ENCODE measurements at regions not wholly inside any gene's neighbourhood (a gene's known extent, or its start where the extent isn't known, plus 50 kb on each side); places are given as distances from the start of the nearest gene placed in this dataset.

DNA sequence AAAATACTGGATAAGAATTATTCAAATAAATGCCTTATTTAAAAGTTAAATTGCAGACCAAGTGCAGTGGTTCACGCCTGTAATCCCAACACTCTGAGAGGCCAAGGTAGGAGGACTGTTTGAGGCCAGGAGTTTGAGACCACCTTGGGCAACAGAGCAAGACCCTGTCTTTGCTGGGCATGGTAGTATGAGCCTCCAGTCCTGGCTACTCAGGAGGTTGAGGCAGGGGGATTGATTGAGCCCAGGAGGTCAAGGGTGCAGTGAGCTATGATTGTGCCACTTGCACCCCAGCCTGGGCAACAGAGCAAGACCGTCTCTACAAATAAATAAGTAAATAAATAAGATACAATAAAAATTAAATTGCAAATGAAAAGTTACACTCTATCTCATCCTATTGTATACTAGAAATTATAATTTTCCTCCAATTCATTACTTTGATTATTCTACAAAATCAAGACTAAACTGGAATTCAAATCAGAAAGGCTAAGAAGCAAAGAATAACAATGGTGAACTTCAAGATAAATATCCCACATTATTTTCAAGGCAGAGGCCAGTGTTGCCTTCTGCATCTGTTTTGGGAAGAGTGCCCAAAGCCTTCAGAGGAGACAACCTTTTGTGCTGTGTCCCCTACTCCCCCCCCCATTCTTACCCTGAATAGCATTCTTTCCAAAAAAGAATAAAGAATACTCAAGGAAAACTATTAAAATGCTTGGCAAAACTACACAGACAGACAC is 73.3 kb upstream of the IRF2BP2 start:
- Histone ChIP-seq H3K4me1 (ENCODE audit: insufficient read depth, low read length) (peaks cover 13% of the 10 kb centered on the region; the same call in 1 of the 2 replicates), H3K9ac (ENCODE audit: low read depth, low read length) (0 out of 2 replicates have a peak overlapping the region, but pooled peaks have one; percentile 20), H3K27ac (ENCODE audit: low read length) (peak overlapping the region; percentile 38), H3K9me3 (ENCODE audit: insufficient read depth, low read depth, low read length) (peaks cover 5% of the 10 kb centered on the region; the same call in 1 of the 2 replicates), H3K27me3 (ENCODE audit: insufficient read depth, low read length) (no peaks in the 10 kb centered on the region), H3K4me3 (ENCODE audit: low read length) (no peak overlapping the region), H3K36me3 (ENCODE audit: insufficient read depth, low read depth, low read length) (no peaks in the 10 kb centered on the region)

DNA sequence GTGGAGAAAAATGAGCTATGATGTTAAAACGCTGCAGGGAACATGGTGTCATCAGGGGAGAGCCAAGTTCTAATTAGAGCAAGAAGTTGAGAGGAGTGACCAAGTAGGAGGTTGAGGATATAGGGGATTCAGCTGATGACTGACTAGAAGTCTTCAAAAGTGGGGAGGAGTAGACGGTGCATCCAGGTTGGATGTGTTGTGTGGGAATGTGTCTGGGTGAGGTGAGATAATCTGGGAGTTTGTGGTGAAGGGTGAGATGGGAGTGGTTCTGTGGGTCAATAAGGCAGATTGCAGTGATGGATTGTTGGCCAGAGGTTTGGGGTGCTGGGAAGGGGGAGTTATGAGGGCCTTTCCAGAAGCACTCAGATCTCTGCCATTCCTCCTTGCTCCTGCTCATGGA is 72.0 kb upstream of the IRF2BP2 start:
- peaks cover 5% of the 10 kb centered on the region; the same call in 1 of the 2 replicates for H3K9me3 ChIP-seq (ENCODE audit: insufficient read depth, low read depth, low read length)
- no peaks in the 10 kb centered on the region for H3K27me3 ChIP-seq (ENCODE audit: insufficient read depth, low read length)
- peaks cover 13% of the 10 kb centered on the region; the same call in 1 of the 2 replicates for H3K4me1 ChIP-seq (ENCODE audit: insufficient read depth, low read length)
- no peak overlapping the region for H3K9ac ChIP-seq (ENCODE audit: low read depth, low read length)
- no peak overlapping the region for H3K4me3 ChIP-seq (ENCODE audit: low read length)
- no peaks in the 10 kb centered on the region for H3K36me3 ChIP-seq (ENCODE audit: insufficient read depth, low read depth, low read length)
- no peak overlapping the region for H3K27ac ChIP-seq (ENCODE audit: low read length)

DNA sequence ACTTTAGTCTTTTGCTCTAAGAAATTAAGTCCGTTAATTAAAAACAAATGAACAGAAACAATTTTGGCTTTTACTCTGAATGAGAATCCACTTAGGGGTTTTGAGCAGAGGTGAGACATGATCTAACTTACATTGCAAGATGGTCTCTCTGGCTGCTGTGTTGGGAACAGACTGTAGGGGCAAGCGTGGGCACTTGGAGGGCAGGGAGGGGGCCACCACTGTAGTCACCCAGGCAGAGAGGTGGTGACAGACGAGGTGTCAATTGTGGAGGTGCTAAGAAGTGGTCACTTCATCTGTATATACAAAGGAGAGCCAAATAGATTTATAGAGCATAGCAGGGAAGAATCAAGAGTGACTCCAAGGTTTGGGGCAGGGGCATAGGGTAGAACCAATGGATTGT is 71.1 kb upstream of the IRF2BP2 start:
- no peak overlapping the region for H3K27ac ChIP-seq (ENCODE audit: low read length)
- peaks cover 13% of the 10 kb centered on the region; the same call in 1 of the 2 replicates for H3K4me1 ChIP-seq (ENCODE audit: insufficient read depth, low read length)
- H3K36me3 ChIP-seq (ENCODE audit: insufficient read depth, low read depth, low read length), result no peaks in the 10 kb centered on the region
- H3K27me3 ChIP-seq (ENCODE audit: insufficient read depth, low read length), result no peaks in the 10 kb centered on the region
- H3K9ac ChIP-seq (ENCODE audit: low read depth, low read length), result no peak overlapping the region
- H3K4me3 ChIP-seq (ENCODE audit: low read length), result no peak overlapping the region
- H3K9me3 ChIP-seq (ENCODE audit: insufficient read depth, low read depth, low read length), result peaks cover 5% of the 10 kb centered on the region; the same call in 1 of the 2 replicates

DNA sequence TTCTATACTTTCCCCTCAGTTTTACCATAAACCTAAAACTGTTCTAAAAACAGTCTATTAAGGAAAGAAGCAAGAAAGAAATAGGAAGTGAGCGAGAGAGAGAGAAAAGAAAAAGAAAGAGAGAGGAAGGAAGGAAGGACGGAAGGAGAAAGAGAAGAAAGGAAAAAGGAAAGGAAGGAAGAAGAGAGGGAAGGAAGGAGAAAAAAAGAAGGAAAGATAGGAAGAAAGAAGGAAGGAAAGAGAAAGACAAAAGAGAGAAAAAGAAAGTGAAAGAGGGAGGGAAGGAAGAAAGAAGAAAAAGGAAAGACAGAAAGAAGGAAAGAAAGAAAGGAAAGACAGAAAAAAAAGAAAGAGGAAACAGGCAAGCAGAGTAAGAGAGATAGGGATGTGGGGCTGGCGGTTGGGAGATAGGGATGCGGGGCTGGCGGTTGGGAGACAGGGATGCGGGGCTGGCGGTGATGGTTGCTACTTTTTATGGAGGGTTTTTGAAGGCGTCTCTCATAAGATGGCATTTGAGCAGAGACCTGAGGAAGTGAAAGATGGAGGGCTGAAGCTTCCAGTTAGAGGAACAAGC is 70.4 kb upstream of the IRF2BP2 start:
- H3K4me3 ChIP-seq (ENCODE audit: low read length), result no peak overlapping the region
- no peak overlapping the region for H3K9ac ChIP-seq (ENCODE audit: low read depth, low read length)
- H3K9me3 ChIP-seq (ENCODE audit: insufficient read depth, low read depth, low read length), result peaks cover 3% of the 10 kb centered on the region; the same call in 1 of the 2 replicates
- no peak overlapping the region for H3K27ac ChIP-seq (ENCODE audit: low read length)
- H3K36me3 ChIP-seq (ENCODE audit: insufficient read depth, low read depth, low read length), result no peaks in the 10 kb centered on the region
- peaks cover 13% of the 10 kb centered on the region; the same call in 1 of the 2 replicates for H3K4me1 ChIP-seq (ENCODE audit: insufficient read depth, low read length)
- H3K27me3 ChIP-seq (ENCODE audit: insufficient read depth, low read length), result no peaks in the 10 kb centered on the region

DNA sequence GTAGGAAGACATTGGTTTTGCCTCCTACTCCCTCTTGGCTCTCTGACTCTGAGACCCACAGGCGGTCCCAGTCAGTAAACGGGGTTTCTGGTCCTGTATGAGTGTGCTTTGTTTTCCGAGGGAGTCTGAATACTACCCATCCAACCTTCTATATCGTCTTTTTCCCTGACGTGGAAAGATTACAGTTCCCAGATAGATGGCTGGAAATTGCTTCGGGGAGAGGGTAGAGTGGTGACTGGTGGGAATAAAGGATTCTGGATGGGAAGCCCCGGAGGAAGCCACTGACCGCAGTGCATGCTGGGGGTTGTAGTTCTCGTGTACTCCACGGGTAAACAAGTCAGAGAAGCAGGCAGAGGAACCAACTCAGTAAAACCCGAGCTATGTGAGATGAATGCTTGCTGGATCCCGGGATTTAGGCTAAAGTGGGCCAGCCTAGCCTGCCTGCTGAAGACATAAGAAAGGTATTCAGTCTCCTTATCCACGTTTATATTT is 66.2 kb upstream of the IRF2BP2 start:
- peak overlapping the region; percentile 40; the same call in 1 of the 2 replicates for H3K9ac ChIP-seq (ENCODE audit: low read depth, low read length)

DNA sequence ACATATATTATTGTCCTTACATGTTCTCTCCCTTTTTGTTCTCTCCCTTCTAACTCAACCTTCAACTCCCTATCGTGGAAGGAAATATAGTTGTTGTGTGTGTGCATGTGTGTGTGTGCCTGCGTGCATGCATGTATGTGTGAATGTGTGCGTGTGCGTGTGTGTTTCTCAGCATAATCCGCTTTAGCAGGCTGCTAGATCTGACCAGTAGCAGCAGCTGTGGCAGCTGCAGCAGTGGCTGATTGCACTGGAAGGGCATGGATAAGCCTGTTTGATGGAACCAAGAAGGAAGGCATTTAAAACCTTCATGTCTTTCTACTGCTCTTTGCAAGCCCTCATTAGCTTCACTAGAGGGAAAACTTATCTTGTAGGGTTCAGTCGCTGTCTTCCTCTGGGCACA is 65.6 kb upstream of the IRF2BP2 start:
- Histone ChIP-seq H3K4me1 (ENCODE audit: insufficient read depth, low read length) (no peaks in the 10 kb centered on the region), H3K27me3 (ENCODE audit: insufficient read depth, low read length) (no peaks in the 10 kb centered on the region), H3K27ac (ENCODE audit: low read length) (no peak overlapping the region), H3K9me3 (ENCODE audit: insufficient read depth, low read depth, low read length) (no peaks in the 10 kb centered on the region), H3K36me3 (ENCODE audit: insufficient read depth, low read depth, low read length) (no peaks in the 10 kb centered on the region), H3K9ac (ENCODE audit: low read depth, low read length) (no peak overlapping the region), H3K4me3 (ENCODE audit: low read length) (peak overlapping the region; percentile 59; the same call in 1 of the 2 replicates)

More for the DNA sequence above, 66.2 kb upstream of the IRF2BP2 start:
- H3K27me3 ChIP-seq (ENCODE audit: insufficient read depth, low read length), result no peaks in the 10 kb centered on the region
- H3K4me3 ChIP-seq (ENCODE audit: low read length), result peak overlapping the region; percentile 59; the same call in 1 of the 2 replicates
- no peaks in the 10 kb centered on the region for H3K4me1 ChIP-seq (ENCODE audit: insufficient read depth, low read length)
- no peaks in the 10 kb centered on the region for H3K9me3 ChIP-seq (ENCODE audit: insufficient read depth, low read depth, low read length)
- H3K27ac ChIP-seq (ENCODE audit: low read length), result no peak overlapping the region
- H3K36me3 ChIP-seq (ENCODE audit: insufficient read depth, low read depth, low read length), result no peaks in the 10 kb centered on the region

DNA sequence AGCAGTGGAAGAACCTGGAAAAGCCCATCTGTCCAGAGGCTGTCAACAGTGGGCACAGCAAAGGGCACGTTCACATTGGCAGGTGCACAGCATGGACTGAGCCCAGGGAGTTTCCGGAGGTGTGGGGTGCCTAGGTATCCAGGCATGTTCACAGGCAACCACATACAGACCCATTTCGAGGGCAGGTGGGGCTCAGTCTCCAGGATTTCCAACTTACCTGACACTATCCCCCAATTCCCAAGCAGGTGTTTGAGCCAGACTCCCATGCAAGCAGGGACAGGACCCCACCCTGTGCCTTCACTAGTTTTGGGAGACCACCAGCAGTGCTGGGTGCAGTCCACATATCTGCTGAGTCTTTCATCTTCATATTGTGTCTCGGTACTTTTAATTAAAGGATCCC is 65.0 kb upstream of the IRF2BP2 start:
- Histone ChIP-seq H3K4me1 (ENCODE audit: insufficient read depth, low read length) (no peaks in the 10 kb centered on the region), H3K36me3 (ENCODE audit: insufficient read depth, low read depth, low read length) (no peaks in the 10 kb centered on the region)

DNA sequence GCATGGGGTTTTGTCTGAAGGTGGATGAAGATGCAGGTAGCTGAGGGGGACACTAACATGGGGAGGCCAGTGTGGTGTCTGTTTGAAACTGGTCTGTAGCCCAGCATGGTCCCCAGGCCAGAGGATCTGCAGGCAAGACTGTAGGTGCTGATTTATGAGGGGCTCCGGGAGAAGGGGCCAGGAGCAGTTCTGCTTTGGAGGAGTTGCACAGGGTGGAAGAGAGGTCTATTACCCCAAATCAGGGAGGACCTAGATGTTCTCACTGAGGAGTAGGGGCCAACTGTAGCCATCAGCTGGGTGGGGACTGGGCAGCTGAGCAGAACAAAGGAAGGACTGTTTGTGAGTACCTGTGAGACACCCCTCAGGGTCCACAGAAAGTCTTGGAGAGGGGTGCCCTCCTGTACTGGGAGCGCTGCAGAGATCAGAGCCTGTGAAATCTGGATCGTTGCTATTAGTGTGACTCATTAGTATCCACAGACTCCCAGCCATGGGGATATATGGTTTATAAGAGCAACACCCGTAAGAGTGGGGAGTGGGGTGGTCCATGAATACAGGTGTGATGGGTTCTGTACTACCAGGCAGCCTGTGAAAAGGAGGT is 64.3 kb upstream of the IRF2BP2 start:
- no peak overlapping the region for H3K4me3 ChIP-seq (ENCODE audit: low read length)
- no peak overlapping the region for H3K9ac ChIP-seq (ENCODE audit: low read depth, low read length)
- H3K9me3 ChIP-seq (ENCODE audit: insufficient read depth, low read depth, low read length), result no peaks in the 10 kb centered on the region
- H3K4me1 ChIP-seq (ENCODE audit: insufficient read depth, low read length), result no peaks in the 10 kb centered on the region
- no peaks in the 10 kb centered on the region for H3K27me3 ChIP-seq (ENCODE audit: insufficient read depth, low read length)
- H3K27ac ChIP-seq (ENCODE audit: low read length), result no peak overlapping the region
- no peaks in the 10 kb centered on the region for H3K36me3 ChIP-seq (ENCODE audit: insufficient read depth, low read depth, low read length)

More for the DNA sequence above, 65.0 kb upstream of the IRF2BP2 start:
- Histone ChIP-seq H3K4me3 (ENCODE audit: low read length) (no peak overlapping the region), H3K9me3 (ENCODE audit: insufficient read depth, low read depth, low read length) (no peaks in the 10 kb centered on the region), H3K27ac (ENCODE audit: low read length) (no peak overlapping the region), H3K9ac (ENCODE audit: low read depth, low read length) (no peak overlapping the region), H3K27me3 (ENCODE audit: insufficient read depth, low read length) (no peaks in the 10 kb centered on the region)

DNA sequence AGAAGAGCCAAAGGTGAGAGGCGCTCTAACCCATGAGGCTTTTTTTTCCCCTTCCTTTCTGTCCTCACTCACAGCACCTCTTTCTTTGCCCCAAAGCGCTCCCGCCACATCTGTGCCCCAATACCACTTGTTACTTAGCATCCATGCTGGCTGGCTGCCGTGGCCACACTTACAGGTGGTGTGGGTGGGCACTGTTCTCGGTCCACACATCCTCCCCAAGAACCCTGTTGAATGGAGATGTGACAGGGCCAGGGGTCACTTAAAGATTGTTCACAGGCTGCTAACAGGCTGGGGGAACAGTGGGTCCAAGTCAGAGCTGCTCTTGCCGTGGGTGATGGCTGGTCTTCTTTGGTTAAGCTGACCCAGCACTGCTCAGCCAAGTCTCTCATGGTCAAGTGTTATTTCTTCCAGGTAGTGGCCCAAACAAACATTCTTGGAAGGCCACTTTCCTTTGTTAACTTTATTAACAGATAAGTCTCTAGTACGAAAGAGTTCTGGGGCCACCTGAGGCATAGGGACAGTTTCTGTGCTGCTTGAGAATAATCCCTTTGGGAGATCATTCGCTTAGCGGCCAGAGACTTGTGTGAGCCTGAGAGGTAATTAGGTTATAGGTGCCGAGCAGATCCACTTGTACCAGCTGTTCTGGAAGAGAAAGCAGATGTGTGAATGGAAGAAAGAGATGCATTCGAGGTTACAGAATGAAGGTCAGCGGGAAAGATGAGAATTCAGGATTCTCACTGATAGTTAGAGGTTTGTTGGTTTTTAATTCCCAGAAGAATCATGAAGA is 62.6 kb upstream of the IRF2BP2 start:
- Histone ChIP-seq H3K36me3 (ENCODE audit: insufficient read depth, low read depth, low read length) (no peaks in the 10 kb centered on the region), H3K9me3 (ENCODE audit: insufficient read depth, low read depth, low read length) (no peaks in the 10 kb centered on the region), H3K27me3 (ENCODE audit: insufficient read depth, low read length) (no peaks in the 10 kb centered on the region), H3K4me1 (ENCODE audit: insufficient read depth, low read length) (no peaks in the 10 kb centered on the region), H3K9ac (ENCODE audit: low read depth, low read length) (no peak overlapping the region), H3K4me3 (ENCODE audit: low read length) (no peak overlapping the region), H3K27ac (ENCODE audit: low read length) (no peak overlapping the region)

DNA sequence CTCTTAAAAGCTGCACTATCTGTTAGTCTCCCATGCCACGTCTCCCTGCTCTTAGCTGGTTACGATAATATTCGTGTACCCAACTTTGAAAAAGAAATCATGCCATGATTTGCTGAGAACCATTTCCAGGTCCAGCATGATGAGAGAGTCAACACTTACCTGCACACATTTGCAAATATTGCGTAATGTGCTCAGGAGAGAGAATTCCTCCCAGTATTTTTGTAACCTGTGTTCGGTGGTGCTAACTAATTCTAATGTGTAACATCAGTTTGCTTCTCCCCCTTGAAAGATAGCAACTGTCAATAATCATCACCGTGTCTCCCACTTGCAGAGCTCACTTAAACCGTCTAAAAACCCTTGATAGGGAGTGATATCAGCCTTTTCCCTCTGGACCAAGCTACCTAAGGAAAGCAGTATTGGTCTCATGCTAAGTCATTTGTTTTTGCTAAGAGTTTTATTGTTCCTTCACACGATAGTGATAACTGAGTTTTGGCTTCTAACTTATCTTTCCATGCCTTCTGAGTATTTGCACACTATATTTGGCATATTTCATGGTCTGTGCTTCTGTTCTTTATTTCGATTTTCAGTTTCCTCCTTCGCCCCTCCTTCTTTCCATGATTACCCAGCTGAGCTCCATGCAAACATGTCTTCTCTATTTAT is 61.1 kb upstream of the IRF2BP2 start:
- Histone ChIP-seq H3K9me3 (ENCODE audit: insufficient read depth, low read depth, low read length) (no peaks in the 10 kb centered on the region), H3K9ac (ENCODE audit: low read depth, low read length) (no peak overlapping the region), H3K4me1 (ENCODE audit: insufficient read depth, low read length) (no peaks in the 10 kb centered on the region), H3K27ac (ENCODE audit: low read length) (no peak overlapping the region), H3K4me3 (ENCODE audit: low read length) (no peak overlapping the region), H3K36me3 (ENCODE audit: insufficient read depth, low read depth, low read length) (no peaks in the 10 kb centered on the region), H3K27me3 (ENCODE audit: insufficient read depth, low read length) (no peaks in the 10 kb centered on the region)

DNA sequence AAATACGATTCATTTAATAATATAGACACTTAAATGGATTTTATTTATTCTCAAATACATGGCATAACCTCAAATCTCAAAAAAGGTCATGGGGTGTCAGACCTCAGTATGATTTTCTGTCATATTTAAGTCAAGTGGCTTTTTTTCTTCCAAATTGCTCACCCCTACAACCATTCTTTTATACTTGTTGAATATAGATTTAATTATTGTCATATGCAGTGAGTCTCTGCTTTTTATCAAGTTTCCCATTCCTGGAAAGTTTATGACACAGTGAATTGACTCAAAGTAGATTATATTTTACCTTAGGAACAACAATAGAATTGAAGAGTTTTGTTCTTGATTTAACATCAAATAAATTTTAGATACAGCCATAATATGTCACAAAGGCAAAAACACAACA is 59.5 kb upstream of the IRF2BP2 start:
- Histone ChIP-seq H3K27ac (ENCODE audit: low read length) (no peak overlapping the region), H3K4me3 (ENCODE audit: low read length) (no peak overlapping the region), H3K36me3 (ENCODE audit: insufficient read depth, low read depth, low read length) (no peaks in the 10 kb centered on the region), H3K4me1 (ENCODE audit: insufficient read depth, low read length) (no peaks in the 10 kb centered on the region), H3K9ac (ENCODE audit: low read depth, low read length) (no peak overlapping the region), H3K27me3 (ENCODE audit: insufficient read depth, low read length) (no peaks in the 10 kb centered on the region), H3K9me3 (ENCODE audit: insufficient read depth, low read depth, low read length) (no peaks in the 10 kb centered on the region)

Measured in iPS-20b (cell line).